ACC112 (cell line): ENCODE measurements at regions not wholly inside any gene's neighbourhood (a gene's known extent, or its start where the extent isn't known, plus 50 kb on each side); places are given as distances from the start of the nearest gene placed in this dataset.
"Not testable (repeated sequence)": the region's sequence is repeated elsewhere in the genome, so short reads cannot be mapped to it uniquely, and the experiment has no call there.

ENCODE experiments used
- H2AFZ ChIP-seq: fragments of 200-600 bp; sonication (generic); one replicate; pipeline ENCODE4 v1.6.0; 2017; ENCODE audit warnings: antibody characterized with exemption, low read length; ENCODE audit not compliant: unreplicated experiment
- H3K27ac ChIP-seq: fragments of 200-600 bp; sonication (generic); 2 replicates; pipeline ENCODE4 v1.5.1; 2014; ENCODE audit warnings: low read depth, mild to moderate bottlenecking, antibody characterized with exemption, low read length, moderate library complexity
- H3K27me3 ChIP-seq: fragments of 200-600 bp; sonication (generic); 2 replicates; pipeline ENCODE4 v1.6.1; 2014; ENCODE audit warnings: mild to moderate bottlenecking, antibody characterized with exemption, low read length, moderate library complexity, mixed read lengths; ENCODE audit not compliant: insufficient read depth
- H3K36me3 ChIP-seq: fragments of 200-600 bp; sonication (generic); 2 replicates; pipeline ENCODE4 v1.6.1; 2016; ENCODE audit warnings: mild to moderate bottlenecking, antibody characterized with exemption, low read length, moderate library complexity, mixed read lengths; ENCODE audit not compliant: insufficient read depth
- H3K4me1 ChIP-seq: fragments of 200-600 bp; sonication (generic); one replicate; pipeline ENCODE4 v1.6.1; 2016; ENCODE audit warnings: low read length, mixed read lengths; ENCODE audit not compliant: insufficient read depth, unreplicated experiment, control insufficient read depth
- H3K4me3 ChIP-seq: fragments of 200-600 bp; sonication (generic); 2 replicates; pipeline ENCODE4 v1.5.1; 2014; ENCODE audit warnings: mild to moderate bottlenecking, low read depth, low read length
- H3K79me2 ChIP-seq: fragments of 200-600 bp; sonication (generic); one replicate; pipeline ENCODE4 v1.6.0; 2016; ENCODE audit warnings: low read length; ENCODE audit not compliant: control insufficient read depth, unreplicated experiment, insufficient read depth

DNA sequence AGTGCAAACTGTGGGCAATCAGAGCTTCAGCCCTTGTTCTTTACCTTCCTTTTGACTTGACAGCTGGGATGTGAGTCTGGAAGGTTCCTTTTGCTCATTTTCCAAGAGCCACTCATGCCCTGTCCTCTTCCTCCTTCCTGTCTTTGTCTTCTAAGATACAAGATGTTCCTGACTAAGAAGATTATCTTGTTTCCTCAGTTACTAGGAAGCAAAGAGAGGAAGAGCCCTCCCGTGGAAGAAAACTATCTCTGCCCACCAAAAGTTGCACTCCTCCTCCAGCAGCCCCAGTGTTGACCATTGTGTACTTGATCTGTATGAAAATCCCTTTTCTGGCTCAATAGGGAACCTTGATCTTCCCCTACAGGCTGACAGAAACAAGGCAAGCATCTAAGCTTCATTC is 138.0 kb downstream of the C12orf75 start:
- Histone ChIP-seq H3K36me3 (no peaks in the 10 kb centered on the region), H3K4me1 (no peaks in the 10 kb centered on the region), H3K27me3 (no peaks in the 10 kb centered on the region), H2AFZ (no peak overlapping the region), H3K79me2 (no peaks in the 10 kb centered on the region), H3K27ac (no peak overlapping the region), H3K4me3 (no peak overlapping the region)

- no peaks in the 10 kb centered on the region for H3K4me1 ChIP-seq
- H3K36me3 ChIP-seq, result no peaks in the 10 kb centered on the region
- H3K4me3 ChIP-seq, result no peak overlapping the region
- no peak overlapping the region for H3K27ac ChIP-seq
- H3K79me2 ChIP-seq, result no peaks in the 10 kb centered on the region
- no peak overlapping the region for H2AFZ ChIP-seq
- H3K27me3 ChIP-seq, result no peaks in the 10 kb centered on the region
These were observed 138.7 kb downstream of the C12orf75 start for GRCh38 chr12:105469211-105469610.

GRCh38 chr12:105469701-105470100 is 139.2 kb downstream of the C12orf75 start:
- Histone ChIP-seq H3K79me2 (no peaks in the 10 kb centered on the region), H3K4me3 (no peak overlapping the region), H3K27ac (no peak overlapping the region), H3K36me3 (no peaks in the 10 kb centered on the region), H3K4me1 (peaks cover 2% of the 10 kb centered on the region), H2AFZ (no peak overlapping the region), H3K27me3 (no peaks in the 10 kb centered on the region)

GRCh38 chr12:105470102-105470501 is 139.6 kb downstream of the C12orf75 start:
- H3K36me3 ChIP-seq, result no peaks in the 10 kb centered on the region
- no peak overlapping the region for H2AFZ ChIP-seq
- H3K4me3 ChIP-seq, result no peak overlapping the region
- no peak overlapping the region for H3K27ac ChIP-seq
- H3K4me1 ChIP-seq, result peaks cover 6% of the 10 kb centered on the region
- no peaks in the 10 kb centered on the region for H3K79me2 ChIP-seq
- no peaks in the 10 kb centered on the region for H3K27me3 ChIP-seq

- H2AFZ ChIP-seq, result no peak overlapping the region
- no peaks in the 10 kb centered on the region for H3K79me2 ChIP-seq
- no peaks in the 10 kb centered on the region for H3K36me3 ChIP-seq
- no peak overlapping the region for H3K4me3 ChIP-seq
- H3K27me3 ChIP-seq, result no peaks in the 10 kb centered on the region
- H3K27ac ChIP-seq, result no peak overlapping the region
- H3K4me1 ChIP-seq, result peaks cover 7% of the 10 kb centered on the region
These were observed 140.1 kb downstream of the C12orf75 start for GRCh38 chr12:105470601-105471000.

DNA sequence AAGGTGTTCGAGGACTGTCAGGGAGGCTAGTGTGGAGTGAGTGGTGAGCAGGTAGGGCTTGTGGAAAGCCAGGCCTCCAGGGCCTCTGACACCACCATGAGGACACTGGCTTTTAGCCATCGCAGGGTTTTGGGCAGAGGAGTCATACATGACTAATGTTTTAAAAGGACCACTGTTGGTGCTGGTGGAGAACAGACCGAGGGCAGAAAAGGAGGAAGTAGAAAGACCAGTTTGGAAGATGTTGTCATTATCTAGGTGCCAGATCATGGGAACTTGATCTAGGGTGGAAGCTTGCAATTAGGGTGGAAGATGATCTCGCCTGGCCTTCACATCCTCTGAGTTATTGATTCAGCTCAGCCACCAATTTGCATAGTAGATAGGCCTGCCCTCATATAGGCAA is 144.2 kb downstream of the C12orf75 start:
- no peak overlapping the region for H2AFZ ChIP-seq
- no peak overlapping the region for H3K27ac ChIP-seq
- H3K4me3 ChIP-seq, result no peak overlapping the region
- H3K4me1 ChIP-seq, result peaks cover 7% of the 10 kb centered on the region
- no peaks in the 10 kb centered on the region for H3K79me2 ChIP-seq
- no peaks in the 10 kb centered on the region for H3K36me3 ChIP-seq
- H3K27me3 ChIP-seq, result no peaks in the 10 kb centered on the region

DNA sequence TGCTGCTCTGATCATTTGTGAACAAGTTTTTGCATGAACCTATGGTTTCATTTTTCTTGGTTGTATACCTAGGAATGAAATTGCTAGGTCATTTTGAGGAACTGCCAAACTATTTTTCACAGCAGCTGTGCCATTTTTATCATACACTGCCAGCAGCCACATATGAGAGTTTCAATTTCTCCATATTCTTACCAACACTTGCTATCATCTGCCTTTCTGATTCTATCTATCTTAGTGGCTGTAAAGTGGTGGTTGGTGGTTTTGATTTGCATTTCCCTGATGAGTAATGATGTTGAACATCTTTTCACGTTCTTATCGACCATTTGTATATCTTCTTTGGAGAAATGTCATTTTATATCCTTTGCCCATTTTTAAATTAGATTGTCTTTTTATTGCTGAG is 146.1 kb downstream of the C12orf75 start:
- H3K27ac ChIP-seq, result no peak overlapping the region
- H3K27me3 ChIP-seq, result no peaks in the 10 kb centered on the region
- H3K36me3 ChIP-seq, result no peaks in the 10 kb centered on the region
- peaks cover 7% of the 10 kb centered on the region for H3K4me1 ChIP-seq
- H2AFZ ChIP-seq, result no peak overlapping the region
- no peak overlapping the region for H3K4me3 ChIP-seq
- no peaks in the 10 kb centered on the region for H3K79me2 ChIP-seq

GRCh38 chr12:105477873-105478272 is 147.4 kb downstream of the C12orf75 start:
- Histone ChIP-seq H3K4me1 (peaks cover 7% of the 10 kb centered on the region), H3K79me2 (no peaks in the 10 kb centered on the region), H3K27ac (no peak overlapping the region)

DNA sequence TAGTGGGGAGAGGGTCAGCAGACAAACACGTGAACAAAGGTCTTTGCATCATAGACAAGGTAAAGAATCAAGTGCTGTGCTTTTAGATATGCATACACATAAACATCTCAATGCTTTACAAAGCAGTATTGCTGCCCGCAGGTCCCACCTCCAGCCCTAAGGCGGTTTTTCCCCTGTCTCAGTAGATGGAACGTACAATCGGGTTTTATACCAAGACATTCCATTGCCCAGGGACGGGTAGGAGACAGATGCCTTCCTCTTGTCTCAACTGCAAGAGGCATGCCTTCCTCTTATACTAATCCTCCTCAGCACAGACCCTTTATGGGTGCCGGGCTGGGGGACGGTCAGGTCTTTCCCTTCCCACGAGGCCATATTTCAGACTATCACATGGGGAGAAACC is 148.3 kb downstream of the C12orf75 start:
- H3K27me3 ChIP-seq, H2AFZ ChIP-seq, H3K36me3 ChIP-seq, H3K4me1 ChIP-seq, H3K4me3 ChIP-seq, H3K27ac ChIP-seq, H3K79me2 ChIP-seq: not testable (repeated sequence)

More at GRCh38 chr12:105477873-105478272, 147.4 kb downstream of the C12orf75 start:
- H3K4me3 ChIP-seq, result no peak overlapping the region
- no peaks in the 10 kb centered on the region for H3K36me3 ChIP-seq
- H2AFZ ChIP-seq, result no peak overlapping the region
- no peaks in the 10 kb centered on the region for H3K27me3 ChIP-seq

DNA sequence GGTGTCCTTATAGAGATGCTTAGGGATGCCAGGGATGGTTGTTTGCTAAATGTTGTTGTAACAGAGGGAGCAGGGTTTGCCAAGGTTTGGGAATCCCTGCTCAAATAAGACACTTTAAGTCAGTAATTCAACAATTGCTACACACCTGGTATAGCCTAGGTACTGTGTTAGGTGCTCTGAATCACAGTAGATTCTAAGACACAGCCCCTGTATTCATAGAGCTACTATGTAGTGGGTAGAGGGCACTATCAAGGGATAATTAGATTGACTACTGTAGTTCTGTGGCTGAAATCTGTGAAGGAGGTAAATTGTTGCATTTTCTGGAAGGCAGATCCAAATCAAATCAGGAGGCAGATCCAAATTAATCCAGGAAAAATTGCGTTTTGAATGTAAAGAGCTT is 149.2 kb downstream of the C12orf75 start:
- no peak overlapping the region for H3K4me3 ChIP-seq
- H2AFZ ChIP-seq, result no peak overlapping the region
- no peak overlapping the region for H3K27ac ChIP-seq
- H3K79me2 ChIP-seq, result no peaks in the 10 kb centered on the region
- H3K27me3 ChIP-seq, result no peaks in the 10 kb centered on the region
- no peaks in the 10 kb centered on the region for H3K36me3 ChIP-seq
- H3K4me1 ChIP-seq, result peaks cover 4% of the 10 kb centered on the region

DNA sequence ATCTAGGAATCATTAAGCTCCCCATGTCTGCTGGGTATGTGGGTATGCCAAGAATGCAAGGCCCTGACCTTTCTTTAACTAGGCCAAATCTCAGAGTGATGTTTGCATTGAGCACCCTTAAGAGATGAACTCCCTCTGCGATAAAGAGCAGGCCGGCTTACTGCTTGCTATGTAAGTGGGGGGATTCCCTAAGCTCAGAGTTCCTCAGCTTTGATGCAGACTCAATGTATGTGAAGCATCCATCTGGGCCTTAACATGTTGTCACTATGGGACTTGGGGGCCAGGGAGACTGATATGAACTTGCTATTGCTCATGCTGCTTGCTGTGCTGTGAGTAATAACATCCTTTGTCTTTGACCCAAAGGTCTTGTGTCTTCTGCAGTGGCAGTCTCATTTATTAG is 149.7 kb downstream of the C12orf75 start:
- Histone ChIP-seq H3K27ac (no peak overlapping the region), H2AFZ (no peak overlapping the region), H3K4me3 (no peak overlapping the region)

More for the DNA sequence above, 149.7 kb downstream of the C12orf75 start:
- H3K79me2 ChIP-seq, result no peaks in the 10 kb centered on the region
- H3K36me3 ChIP-seq, result no peaks in the 10 kb centered on the region
- H3K4me1 ChIP-seq, result peaks cover 4% of the 10 kb centered on the region
- no peaks in the 10 kb centered on the region for H3K27me3 ChIP-seq
